GM18870 (cell line): ENCODE measurements at regions not wholly inside any gene's neighbourhood (a gene's known extent, or its start where the extent isn't known, plus 50 kb on each side); places are given as distances from the start of the nearest gene placed in this dataset.
"Not testable (repeated sequence)": the region's sequence is repeated elsewhere in the genome, so short reads cannot be mapped to it uniquely, and the experiment has no call there.

ENCODE experiments used
- ATAC-seq: cut with Tn5 transposase; IDR thresholded peaks from one replicate; pipeline ENCODE4 v1.9.1; 2021; ENCODE audit warnings: moderate library complexity; ENCODE audit not compliant: unreplicated experiment

DNA sequence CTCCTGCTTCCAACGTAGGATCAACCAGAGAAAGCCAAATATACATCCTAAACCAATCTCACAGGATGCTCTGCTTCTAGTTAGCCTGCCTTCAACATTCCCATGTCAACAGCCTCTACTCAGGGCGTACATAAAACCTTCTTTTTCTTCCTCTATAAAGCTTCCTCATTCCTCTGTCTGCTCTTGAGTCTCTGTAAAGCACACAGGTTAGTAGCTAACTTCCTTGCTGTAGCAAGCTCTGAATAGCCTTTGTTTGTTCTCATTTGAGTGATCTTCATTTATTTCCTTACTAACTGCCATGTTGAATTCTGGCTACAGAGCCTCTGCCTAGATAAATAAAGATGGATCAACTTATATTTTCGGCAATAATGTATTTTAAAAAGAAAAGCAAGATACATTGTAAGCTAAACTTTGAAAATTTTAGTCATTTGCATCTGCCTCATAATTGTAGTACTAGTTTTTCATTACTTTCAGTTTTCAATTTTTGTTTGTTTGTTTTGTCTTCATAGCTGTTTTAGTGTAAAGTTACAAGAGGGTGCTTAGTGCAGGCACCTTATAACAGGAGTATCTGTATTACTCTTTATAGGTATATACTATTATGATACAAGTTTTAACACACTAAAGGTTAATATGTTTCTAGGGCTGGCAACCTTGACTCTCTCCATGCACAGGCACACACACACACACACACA lies 498.2 kb downstream of the PYDC2 start:
- ATAC-seq: peak; percentile 50

DNA sequence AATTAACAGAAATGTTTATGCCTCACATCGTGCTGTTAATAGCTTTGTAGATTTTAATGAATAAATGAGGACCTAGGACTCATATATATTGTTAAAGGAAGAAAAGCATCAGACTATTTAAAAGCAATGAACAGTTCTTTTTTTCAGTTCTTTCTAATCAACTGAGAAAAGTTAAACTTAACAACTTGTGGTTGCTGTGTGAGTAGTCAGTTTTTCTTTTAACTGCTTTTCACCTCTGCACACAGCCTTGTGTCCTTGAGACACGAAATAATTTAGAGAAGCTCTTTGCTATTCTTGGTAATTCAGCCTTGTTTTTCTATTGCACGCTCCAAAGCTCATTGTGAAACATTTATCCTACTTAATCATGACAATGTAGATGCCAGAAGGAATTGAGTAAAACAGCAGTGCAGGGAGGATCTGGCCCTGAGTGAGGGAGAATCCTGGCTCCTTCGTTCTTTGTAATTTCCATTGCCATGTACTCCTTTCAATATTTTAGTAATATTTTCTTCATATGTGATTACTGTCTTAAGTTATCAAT lies 499.0 kb downstream of the PYDC2 start:
- no peak for ATAC-seq

DNA sequence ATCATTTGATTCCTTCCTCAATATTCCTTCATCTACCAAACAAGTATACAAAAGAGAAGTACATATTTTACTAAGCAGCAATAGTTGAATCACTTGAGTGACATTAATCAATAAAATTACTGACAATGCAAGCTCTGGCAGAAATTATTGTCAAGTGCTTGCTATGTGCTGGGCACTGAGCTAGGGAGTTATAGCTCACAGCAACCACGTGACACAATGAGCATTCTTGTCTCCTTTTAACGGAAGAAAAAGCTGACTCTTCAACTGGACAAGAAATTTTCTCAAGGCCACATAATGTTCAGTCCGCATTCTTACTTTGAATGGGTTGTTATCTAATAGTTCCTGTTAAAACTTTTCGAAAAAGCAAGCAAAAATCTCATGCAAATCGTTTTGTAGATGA lies 500.1 kb downstream of the PYDC2 start:
- no peak for ATAC-seq

DNA sequence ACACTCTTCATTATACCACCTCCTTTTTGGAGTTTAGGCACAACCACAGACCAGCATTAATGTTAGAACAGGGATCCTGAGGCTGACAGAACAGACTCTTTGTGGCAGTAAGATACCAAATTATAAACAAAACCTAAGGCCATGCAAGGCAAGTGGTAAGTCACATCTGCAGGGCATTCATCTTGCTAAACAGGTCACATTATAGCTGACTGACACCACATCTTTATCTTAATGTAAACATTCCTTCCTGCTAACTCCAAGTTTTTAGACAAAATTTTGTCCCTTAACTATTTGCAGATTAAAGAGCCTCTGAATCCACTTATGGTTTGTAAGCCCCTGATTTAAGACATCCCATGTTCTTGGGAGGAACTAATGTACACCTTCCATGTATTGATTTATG lies 500.6 kb downstream of the PYDC2 start:
- ATAC-seq: no peak

DNA sequence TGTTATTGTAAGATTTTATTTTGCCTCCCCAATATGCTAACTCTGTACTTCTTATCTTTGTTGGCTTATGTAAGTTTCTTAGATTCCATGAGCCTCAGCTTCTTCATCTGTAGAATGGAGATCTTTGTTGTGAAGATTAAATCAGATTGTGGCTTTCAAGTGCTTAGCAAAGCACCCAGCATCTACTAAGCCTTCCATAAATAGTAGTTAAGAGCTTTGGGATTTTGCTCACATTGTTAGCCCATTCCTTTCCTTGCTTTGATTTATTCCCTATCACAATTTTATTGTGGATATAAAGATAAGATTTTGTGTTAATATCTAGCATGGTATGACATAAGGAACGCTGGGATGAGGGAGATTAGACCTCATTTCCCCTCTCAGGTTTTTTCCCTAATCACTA lies 501.4 kb downstream of the PYDC2 start:
- no peak for ATAC-seq

DNA sequence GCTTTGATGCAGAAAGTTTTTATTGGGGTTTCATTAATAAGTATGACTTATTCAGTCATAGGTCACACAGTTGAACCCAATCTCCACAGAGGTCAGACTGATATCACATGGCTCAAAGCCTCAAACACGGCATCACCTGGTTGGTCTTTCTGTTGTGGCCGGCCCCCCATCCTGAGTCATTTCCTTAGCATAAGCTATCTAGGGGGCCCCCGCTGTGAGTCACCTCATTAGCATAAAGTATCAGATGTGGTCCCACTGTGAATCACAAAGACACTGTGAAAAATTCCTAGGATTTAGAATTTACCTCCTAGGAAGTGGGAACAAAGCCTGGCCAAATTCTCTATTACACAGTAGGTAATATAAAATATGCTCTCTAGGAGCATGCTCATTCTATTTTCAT lies 502.2 kb downstream of the PYDC2 start:
- no peak for ATAC-seq

DNA sequence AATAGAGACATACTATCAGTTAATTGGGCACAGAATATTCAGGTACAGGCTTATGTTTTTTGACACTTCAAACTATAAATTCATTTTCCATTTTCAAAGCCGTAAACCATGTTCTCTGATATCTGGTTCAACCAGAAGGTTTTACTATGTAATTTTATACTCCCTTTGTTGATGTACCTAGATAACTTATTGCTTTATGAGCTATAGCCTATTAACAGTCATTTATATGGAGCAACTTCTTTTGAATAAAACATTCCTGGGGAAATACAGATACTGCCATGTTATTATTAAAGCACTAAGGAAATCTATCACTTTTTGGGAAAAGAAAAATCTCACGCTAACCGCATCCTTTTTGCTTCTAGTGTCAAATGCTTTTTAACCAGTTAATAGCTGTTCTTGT lies 505.6 kb downstream of the PYDC2 start:
- no peak for ATAC-seq

DNA sequence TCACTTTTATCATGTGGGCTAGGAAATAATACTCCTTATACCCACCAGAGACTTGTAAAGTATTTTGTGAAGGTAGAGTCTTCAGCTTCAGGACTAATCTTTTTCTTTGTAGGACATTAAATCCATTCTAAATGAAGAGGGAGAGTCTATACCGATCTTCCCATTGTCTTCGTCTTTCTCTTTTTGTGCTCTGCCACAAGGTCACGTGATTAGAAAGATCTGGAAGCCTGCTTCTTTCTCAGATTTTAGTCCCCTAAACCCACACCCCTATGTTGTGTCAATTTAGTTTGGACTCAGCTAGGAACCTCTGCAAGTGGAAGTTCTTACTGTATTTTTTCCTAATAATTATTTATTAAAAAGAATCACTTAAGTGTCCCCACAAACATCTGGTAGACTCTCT lies 507.3 kb downstream of the PYDC2 start:
- ATAC-seq: no peak

DNA sequence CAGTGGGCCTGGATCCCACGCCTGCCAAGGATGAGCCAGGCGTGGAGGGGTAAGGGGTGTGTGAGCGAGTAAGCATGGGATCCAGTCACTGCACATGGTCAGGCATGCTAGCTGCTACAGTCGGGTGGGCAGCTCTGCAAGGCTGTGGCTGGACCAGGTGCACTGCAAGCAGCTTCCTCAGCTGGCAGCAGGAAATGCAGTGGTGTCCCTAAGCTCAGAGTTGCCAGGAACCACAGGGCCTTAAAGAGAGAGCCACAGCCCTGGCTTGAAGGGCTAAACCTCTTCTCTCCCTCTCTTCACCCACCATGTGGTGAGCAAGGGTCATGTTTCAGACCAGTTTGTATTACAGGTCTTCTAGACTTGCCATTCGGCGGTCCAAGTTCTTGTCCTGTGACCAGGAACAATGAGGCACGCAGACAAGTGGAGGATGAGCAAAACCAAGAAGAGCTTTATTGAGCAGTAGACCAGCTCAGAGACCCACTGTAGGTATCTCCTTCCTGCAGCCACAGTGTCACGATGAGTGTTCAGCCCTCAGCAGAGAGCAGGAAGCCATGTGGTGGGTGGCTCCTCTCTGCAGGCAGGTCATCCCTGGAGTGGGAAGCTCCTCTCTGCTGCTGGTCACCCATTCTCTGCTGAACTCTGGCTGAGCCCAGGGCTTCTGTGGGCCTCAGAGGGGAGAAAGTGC lies 511.9 kb downstream of the PYDC2 start:
- ATAC-seq: no peak

DNA sequence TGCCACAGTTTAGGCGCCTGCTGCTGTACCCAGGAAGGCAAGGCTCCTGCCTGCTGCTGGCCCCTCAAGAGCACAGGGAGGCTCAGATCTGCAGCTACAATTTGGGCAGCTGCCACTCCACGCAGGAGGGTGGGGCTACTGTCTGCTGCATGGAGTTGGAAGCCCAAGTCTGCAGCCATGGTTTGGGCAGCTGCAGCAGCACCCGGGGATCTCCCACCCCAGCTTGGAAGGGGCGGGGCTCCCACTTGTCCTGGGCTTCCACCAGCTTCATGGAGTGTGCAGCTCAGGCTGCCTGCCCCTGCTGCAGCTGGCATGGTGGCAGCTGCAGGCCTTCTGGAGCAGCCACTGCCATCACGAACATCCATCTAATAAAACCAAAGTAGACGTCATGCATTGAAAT lies 512.9 kb downstream of the PYDC2 start:
- ATAC-seq: no peak

DNA sequence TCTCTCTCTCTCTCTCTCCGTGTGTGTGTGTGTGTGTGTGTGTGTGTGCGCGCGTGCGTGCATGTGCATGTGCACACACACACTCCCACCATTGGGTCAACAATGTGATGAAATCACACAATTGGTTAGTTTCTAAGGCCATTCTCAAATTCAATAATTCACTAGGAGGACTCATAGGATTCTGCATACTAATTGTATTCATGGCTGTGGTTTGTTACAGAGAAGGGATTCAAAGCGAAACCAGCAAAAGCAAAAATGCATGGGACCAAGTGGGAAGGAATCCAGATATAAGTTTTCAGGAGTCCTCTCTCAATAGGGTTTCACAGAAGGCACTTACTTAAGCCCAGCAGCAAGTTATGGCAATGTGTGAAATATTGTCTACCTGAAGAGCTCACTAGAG lies 515.0 kb downstream of the PYDC2 start:
- no peak for ATAC-seq

DNA sequence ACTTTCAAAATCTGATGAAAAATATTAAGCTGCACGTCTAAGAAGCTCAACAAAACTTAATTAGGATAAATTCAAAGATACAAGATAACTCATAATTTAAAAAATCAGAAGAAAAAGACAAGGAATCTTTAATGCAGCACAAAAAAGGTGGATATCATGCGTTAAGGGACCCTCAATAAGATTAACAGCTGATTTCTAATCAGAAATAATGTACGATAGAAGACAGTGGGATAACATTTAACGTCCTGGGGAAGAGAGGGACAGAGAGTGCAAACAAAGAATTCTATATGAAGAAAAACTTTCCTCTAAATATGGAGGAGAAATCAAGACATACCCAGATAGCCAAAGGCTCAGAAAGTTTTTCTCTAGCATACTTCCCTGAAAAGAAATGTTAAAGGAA lies 519.5 kb downstream of the PYDC2 start:
- ATAC-seq: no peak

DNA sequence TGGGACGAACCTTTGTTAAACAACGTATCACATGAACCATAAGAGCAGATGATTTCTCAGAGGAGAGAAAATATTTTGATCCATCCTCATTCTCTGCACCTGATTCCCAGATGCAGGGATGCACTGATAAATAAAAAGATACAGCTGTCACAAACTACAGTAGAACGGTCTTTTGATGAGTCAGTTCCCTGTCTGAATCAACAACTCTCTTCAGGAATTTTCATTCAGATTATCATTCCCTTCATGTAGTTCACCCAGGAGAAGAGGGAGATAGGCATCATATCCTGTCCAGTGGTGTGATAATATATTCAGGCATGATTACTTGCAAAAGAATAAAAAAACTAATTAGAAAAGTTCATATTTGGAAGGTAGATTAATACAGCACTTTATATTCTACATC lies 521.5 kb downstream of the PYDC2 start:
- ATAC-seq: no peak

DNA sequence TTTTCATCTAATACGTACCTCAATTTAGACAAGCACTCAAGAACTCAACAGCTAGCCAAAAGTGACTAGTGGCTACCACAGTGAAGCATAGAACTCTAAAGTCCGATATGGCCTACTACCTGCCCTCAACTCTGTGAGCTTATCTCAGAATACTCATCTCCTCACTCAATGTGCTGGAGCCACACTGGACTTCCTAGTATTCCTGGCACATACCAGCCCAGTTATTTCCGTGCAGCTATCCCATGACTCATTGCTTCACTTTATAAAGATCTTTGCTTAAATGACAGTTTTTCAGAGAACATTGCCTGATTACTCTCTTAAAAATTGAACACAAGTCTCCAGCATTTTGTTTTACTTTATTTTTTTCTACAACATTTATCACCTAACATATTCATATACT lies 524.7 kb downstream of the PYDC2 start:
- no peak for ATAC-seq

DNA sequence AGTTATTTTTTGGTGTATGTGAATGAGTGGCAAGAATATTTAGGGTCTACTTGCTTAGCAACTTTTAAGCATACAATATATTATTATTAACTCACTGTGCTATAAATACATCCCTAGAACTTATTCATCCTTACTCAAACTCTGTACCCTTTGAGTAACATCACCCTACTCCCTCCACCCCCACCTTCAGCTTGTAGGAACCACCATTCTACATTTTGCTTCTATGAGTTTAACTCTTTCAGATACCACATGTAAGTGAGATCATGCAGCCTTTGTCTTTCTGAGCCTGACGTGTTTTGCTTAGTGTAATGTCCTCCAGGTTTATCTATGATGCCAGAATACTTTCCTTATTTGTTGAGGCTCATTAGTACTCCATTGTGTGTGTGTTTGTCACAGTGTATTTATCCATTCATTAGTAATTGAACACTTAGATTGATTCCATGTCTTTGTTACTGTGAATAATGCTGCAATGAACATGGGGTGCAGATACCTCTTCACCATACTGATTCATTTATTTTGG lies 526.9 kb downstream of the PYDC2 start:
- no peak for ATAC-seq

DNA sequence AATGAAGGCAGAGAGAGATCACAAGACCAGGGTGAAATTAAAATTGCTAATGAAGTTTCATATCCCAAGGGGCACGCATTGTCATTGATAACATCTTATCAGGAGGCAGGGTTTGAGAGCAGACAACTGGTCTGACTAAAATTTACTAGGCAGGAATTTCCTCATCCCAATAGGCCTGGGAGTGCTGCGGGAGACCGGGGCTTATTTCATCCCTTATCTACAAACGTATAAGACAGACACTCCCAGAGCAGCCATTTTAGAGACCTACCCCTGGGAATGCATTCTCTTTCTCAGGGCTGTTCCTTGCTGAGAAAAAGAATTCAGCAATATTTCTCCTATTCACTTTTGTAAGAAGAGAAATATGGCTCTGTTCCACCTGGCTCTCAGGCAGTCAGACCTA lies 533.0 kb downstream of the PYDC2 start:
- ATAC-seq: not testable (repeated sequence)

DNA sequence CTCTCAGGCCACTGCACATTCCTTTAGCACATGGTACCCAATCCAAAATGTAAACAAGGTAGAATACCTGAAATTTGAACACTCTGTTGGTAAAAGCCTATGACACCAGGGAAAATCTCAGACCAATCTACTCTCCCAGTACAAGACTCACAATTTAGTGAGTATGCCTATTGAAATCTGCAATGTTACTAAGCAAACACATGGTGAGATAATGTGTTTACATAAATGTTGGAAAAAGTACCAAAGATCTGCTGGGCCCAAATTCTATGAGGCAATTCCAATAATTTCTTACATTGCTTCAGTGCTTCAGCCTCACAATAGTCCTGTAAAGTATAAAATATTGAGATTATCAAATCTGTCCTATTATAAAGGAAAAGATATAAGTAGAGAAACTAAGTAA lies 536.1 kb downstream of the PYDC2 start:
- no peak for ATAC-seq

DNA sequence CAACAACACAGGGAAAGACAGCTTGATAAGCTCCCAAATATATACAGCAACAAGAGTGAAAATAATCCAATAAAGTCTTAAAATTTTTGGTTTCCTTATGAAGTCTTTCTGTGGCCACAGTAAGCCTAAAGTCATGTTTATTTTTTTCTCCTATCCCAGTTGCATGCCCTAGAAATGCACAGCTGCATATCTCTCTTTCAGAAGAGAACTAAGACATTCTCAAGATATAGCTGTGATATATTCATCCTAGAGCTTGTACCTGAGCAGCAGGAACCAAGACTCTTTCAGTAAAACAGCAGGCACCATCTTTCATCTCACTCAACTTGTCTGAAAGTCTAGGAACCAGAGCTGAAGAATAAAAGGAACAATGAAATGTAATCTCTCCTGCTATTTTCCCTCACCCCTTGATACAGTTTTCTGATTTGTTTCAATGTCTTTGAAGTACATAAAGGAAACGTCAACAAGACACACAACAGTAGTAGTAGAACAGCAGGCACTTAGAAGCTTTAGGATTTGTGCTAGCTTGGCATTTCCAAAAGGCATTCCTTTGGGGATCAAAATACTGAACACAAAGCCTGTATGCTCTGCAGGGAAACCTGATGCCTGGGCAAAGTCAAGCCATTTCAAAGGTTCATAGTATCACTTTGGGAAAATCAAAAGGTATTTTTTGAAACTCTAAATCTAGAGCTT lies 536.8 kb downstream of the PYDC2 start:
- ATAC-seq: no peak

DNA sequence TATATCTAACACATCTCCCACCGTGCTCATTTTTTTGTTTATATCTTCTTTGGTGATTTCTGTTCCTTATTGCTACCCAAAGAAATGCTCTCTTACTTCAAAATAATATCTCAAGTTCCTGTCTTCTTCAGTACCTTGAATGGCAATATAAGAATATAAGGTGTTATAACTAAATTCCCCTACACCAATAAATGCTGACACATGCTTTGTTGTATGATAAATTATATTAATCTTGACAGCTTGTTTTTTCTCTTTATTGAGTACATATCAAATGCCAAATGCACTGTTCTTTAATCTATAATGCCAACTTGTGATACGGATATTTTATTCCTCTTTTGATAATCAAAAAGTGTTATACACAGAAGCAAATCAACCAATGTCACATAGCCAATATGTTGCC lies 540.3 kb downstream of the PYDC2 start:
- ATAC-seq: no peak

DNA sequence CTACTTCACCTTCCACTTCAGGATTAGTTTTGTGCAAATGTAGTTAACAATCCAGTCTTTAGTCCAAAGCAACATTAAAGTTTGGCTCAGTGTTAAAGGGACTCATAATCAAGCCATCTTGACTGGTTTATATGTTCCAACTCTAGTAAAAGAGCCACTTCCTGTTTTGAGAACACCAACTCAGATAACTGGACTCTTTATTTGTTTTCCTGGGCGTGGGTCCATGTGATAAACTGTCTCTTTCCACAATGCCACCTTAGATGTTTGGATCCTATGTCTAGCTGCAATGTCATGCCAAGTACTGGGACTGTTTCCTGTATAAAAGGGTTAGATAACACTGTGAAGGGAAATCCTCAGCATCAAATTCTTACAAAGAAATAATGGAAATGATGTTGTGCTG lies 545.0 kb downstream of the PYDC2 start:
- ATAC-seq: no peak

DNA sequence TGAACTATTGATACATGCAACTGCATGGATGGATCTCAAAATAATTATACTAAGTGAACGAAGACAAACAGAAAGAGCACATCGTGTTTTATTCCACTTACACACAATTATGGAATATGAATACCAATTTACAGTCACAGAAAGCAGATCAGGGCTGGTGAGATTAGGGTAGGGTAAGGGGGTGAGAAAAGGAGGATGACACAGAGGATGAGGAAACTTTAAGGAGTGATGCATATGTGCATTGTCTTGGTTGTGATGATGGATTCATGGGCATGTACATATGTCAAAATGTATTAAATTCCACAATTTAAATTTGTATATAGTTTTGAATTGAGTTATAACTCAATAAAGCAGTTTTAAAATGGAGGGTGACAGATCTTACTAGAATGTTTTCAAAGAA lies 548.9 kb downstream of the PYDC2 start:
- ATAC-seq: no peak

DNA sequence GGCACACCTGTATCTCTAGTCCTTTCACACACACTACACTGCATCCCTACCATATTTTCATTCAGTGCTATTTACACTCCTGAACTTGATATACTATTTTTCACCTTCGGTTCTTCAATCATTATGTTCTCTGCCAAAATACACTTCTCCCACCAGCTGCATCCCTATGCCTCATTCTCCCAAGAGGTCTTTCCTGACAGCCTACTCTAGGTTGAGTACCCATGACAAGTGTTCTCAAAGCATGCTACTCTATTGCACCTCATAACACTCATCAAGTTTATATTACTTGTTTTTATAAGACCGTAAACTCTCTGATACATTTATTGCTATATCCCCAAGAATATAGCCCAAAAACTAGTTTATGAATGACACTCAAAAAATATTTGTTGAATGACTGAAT lies 549.5 kb downstream of the PYDC2 start:
- ATAC-seq: no peak
